ENCODE measurements at regions not wholly inside any gene's neighbourhood (a gene's known extent, or its start where the extent isn't known, plus 50 kb on each side); places are given as distances from the start of the nearest gene placed in this dataset.
"Not testable (repeated sequence)": the region's sequence is repeated elsewhere in the genome, so short reads cannot be mapped to it uniquely, and the experiment has no call there.

GRCh38 chr7:34569975-34570699, 87.9 kb upstream of the NPSR1 start:
- no peak for DNase-seq (ENCODE audit: low read depth, low spot score)
- no peak for TF ChIP-seq CTCF (IDR thresholded peaks at IDR 0.05; ENCODE audit: low read depth, low read length)
- no peak overlapping the region for H3K4me3 ChIP-seq (ENCODE audit: low read depth, low read length)
- in situ Hi-C loops (cut with HindIII; ENCODE audit: low sequenced_read_pairs): no loop called here

GRCh38 chr7:34575006-34575405, 83.0 kb upstream of the NPSR1 start:
- H3K4me3 ChIP-seq (ENCODE audit: low read depth, low read length): no peak overlapping the region
- no peak for DNase-seq (ENCODE audit: low read depth, low spot score)
- in situ Hi-C loops (cut with HindIII; ENCODE audit: low sequenced_read_pairs): no loop called here
- no peak for TF ChIP-seq CTCF (IDR thresholded peaks at IDR 0.05; ENCODE audit: low read depth, low read length)

GRCh38 chr7:34577934-34578333, 80.1 kb upstream of the NPSR1 start:
- H3K4me3 ChIP-seq (ENCODE audit: low read depth, low read length); in situ Hi-C loops (cut with HindIII; ENCODE audit: low sequenced_read_pairs); DNase-seq (ENCODE audit: low read depth, low spot score): not testable (repeated sequence)

- H3K4me3 ChIP-seq (ENCODE audit: low read depth, low read length); in situ Hi-C loops (cut with HindIII; ENCODE audit: low sequenced_read_pairs); DNase-seq (ENCODE audit: low read depth, low spot score): not testable (repeated sequence)
These were observed 76.3 kb upstream of the NPSR1 start for GRCh38 chr7:34581698-34582097.

- DNase-seq (ENCODE audit: low read depth, low spot score): no peak
- TF ChIP-seq CTCF (IDR thresholded peaks at IDR 0.05; ENCODE audit: low read depth, low read length): no peak
- in situ Hi-C loops (cut with HindIII; ENCODE audit: low sequenced_read_pairs): no loop called here
- no peak overlapping the region for H3K4me3 ChIP-seq (ENCODE audit: low read depth, low read length)
These were observed 73.5 kb upstream of the NPSR1 start for GRCh38 chr7:34584526-34584925.

GRCh38 chr7:34596887-34597286, 61.1 kb upstream of the NPSR1 start:
- TF ChIP-seq CTCF (IDR thresholded peaks at IDR 0.05; ENCODE audit: low read depth, low read length): peak; percentile 38
- in situ Hi-C loops (cut with HindIII; ENCODE audit: low sequenced_read_pairs): no loop called here
- H3K4me3 ChIP-seq (ENCODE audit: low read depth, low read length): no peak overlapping the region
- no peak for DNase-seq (ENCODE audit: low read depth, low spot score)

- no peak for DNase-seq (ENCODE audit: low read depth, low spot score)
- TF ChIP-seq CTCF (IDR thresholded peaks at IDR 0.05; ENCODE audit: low read depth, low read length): no peak
- in situ Hi-C loops (cut with HindIII; ENCODE audit: low sequenced_read_pairs): no loop called here
- no peak overlapping the region for H3K4me3 ChIP-seq (ENCODE audit: low read depth, low read length)
These were observed 54.1 kb upstream of the NPSR1 start for GRCh38 chr7:34603711-34604444.

Data from astrocyte of the spinal cord (primary cell).